Trophoblast cell (in vitro differentiated cells and primary cell): ENCODE measurements at regions not wholly inside any gene's neighbourhood (a gene's known extent, or its start where the extent isn't known, plus 50 kb on each side); places are given as distances from the start of the nearest gene placed in this dataset.

Experiments
- DNase-seq, 2 donors: peaks; one replicate each; pipeline ENCODE4 v3.0.0-alpha.2; 2016
- H2AFZ ChIP-seq: 2 replicates; pipeline ENCODE4 v1.6.1; 2013; ENCODE audit warnings: low read length, moderate library complexity, mild to moderate bottlenecking; ENCODE audit not compliant: insufficient read depth, poor library complexity
- H2AK5ac ChIP-seq: 2 replicates; pipeline ENCODE4 v1.6.1; 2013; ENCODE audit warnings: mild to moderate bottlenecking, low read length
- H2BK120ac ChIP-seq: 2 replicates; pipeline ENCODE4 v1.6.1; 2013; ENCODE audit warnings: low read length, mild to moderate bottlenecking, moderate library complexity; ENCODE audit not compliant: insufficient read depth, poor library complexity
- H2BK12ac ChIP-seq: 2 replicates; pipeline ENCODE4 v1.6.1; 2013; ENCODE audit warnings: mild to moderate bottlenecking, low read length, moderate library complexity
- H2BK5ac ChIP-seq: 2 replicates; pipeline ENCODE4 v1.6.1; 2013; ENCODE audit warnings: low read length, low read depth, moderate library complexity, mild to moderate bottlenecking; ENCODE audit not compliant: poor library complexity
- H3K14ac ChIP-seq: 2 replicates; pipeline ENCODE4 v1.6.1; 2013; ENCODE audit warnings: mild to moderate bottlenecking, low read length
- H3K18ac ChIP-seq: 2 replicates; pipeline ENCODE4 v1.6.1; 2013; ENCODE audit warnings: mild to moderate bottlenecking, low read length
- H3K23ac ChIP-seq: 2 replicates; pipeline ENCODE4 v1.6.1; 2013; ENCODE audit warnings: low read length
- H3K27ac ChIP-seq: 2 replicates; pipeline ENCODE4 v1.5.1; 2013; ENCODE audit warnings: low read depth, mild to moderate bottlenecking, inconsistent platforms, low read length, moderate library complexity
- H3K27me3 ChIP-seq: 2 replicates; pipeline ENCODE4 v1.6.1; 2013; ENCODE audit warnings: inconsistent platforms, mild to moderate bottlenecking, low read length, moderate library complexity; ENCODE audit not compliant: insufficient read depth
- H3K36me3 ChIP-seq, 2 experiments: 1 replicate in 1 of 2; 2 replicates in 1 of 2; pipeline ENCODE4 v1.6.1; 2013; ENCODE audit warnings: low read length in 2 of 2, mild to moderate bottlenecking in 2 of 2, moderate library complexity in 1 of 2; ENCODE audit not compliant: insufficient read depth in 2 of 2, control insufficient read depth in 1 of 2
- H3K4ac ChIP-seq: 2 replicates; pipeline ENCODE4 v1.6.1; 2013; ENCODE audit warnings: low read depth, mild to moderate bottlenecking, low read length, moderate library complexity
- H3K4me1 ChIP-seq, 2 experiments: 1 replicate in 1 of 2; 2 replicates in 1 of 2; pipeline ENCODE4 v1.6.1; 2013; ENCODE audit warnings: low read length in 2 of 2, mild to moderate bottlenecking in 2 of 2, moderate library complexity in 1 of 2; ENCODE audit not compliant: insufficient read depth in 2 of 2, control insufficient read depth in 1 of 2
- H3K4me2 ChIP-seq: 2 replicates; pipeline ENCODE4 v1.6.1; 2013; ENCODE audit warnings: inconsistent platforms, mild to moderate bottlenecking, low read length, moderate library complexity
- H3K4me3 ChIP-seq: 2 replicates; pipeline ENCODE4 v1.5.1; 2013; ENCODE audit warnings: mild to moderate bottlenecking, low read depth, low read length, inconsistent platforms
- H3K79me1 ChIP-seq: one replicate; pipeline ENCODE4 v1.6.1; 2013; ENCODE audit warnings: low read length
- H3K79me2 ChIP-seq: 2 replicates; pipeline ENCODE4 v1.6.1; 2013; ENCODE audit warnings: low read length, mild to moderate bottlenecking; ENCODE audit not compliant: control insufficient read depth, insufficient read depth, poor library complexity
- H3K9ac ChIP-seq: 2 replicates; pipeline ENCODE4 v1.6.1; 2013; ENCODE audit warnings: mild to moderate bottlenecking, low read length
- H3K9me3 ChIP-seq: 2 replicates; pipeline ENCODE4 v1.6.1; 2013; ENCODE audit warnings: low read depth, mild to moderate bottlenecking, control low read depth, inconsistent platforms, low read length; ENCODE audit not compliant: insufficient read depth
- H4K12ac ChIP-seq: 2 replicates; pipeline ENCODE4 v1.6.1; 2013; ENCODE audit warnings: low read depth, mild to moderate bottlenecking, low read length, moderate library complexity
- H4K8ac ChIP-seq: 2 replicates; pipeline ENCODE4 v1.6.1; 2013; ENCODE audit warnings: low read depth, mild to moderate bottlenecking, low read length, moderate library complexity
- H4K91ac ChIP-seq: one replicate; pipeline ENCODE4 v1.6.1; 2013; ENCODE audit warnings: low read depth, mild to moderate bottlenecking, low read length, moderate library complexity
- WGBS: extraction: QIAGEN DNeasy Blood & Tissue Kit; methylation state at CpG from one replicate; pipeline ENCODE4 v1.1.7; 2013; ENCODE audit warnings: missing lambda C conversion rate; ENCODE audit not compliant: insufficient read length, insufficient coverage; ENCODE audit errors: extremely low coverage; 5-methylcytosine and 5-hydroxymethylcytosine counted together

DNA sequence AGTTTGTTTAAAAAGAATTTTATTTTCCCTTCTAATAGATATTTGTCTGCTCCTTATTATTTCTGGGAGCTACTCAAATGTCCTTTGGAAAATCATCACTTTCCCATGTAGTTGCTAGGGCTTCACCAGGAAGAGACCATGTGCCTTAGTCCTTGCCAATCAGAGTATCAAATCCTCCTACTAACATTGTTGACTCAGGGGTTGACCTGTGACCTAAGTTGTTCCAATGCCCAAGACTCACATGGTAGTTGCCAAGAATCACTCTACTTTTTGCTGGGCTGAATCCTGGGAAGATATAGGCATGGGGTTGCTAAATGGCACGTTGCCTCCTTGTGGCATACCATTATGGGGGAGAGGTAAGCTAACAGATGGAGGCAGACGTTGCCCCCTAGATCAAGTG is 58.2 kb upstream of the FOXD3 start:
- Histone ChIP-seq H3K36me3 (no peaks in the 10 kb centered on the region), H3K23ac (no peak overlapping the region), H3K9me3 (no peaks in the 10 kb centered on the region), H3K79me2 (no peaks in the 10 kb centered on the region), H3K4me2 (no peak overlapping the region), H2BK12ac (no peak overlapping the region), H2AFZ (no peak overlapping the region), H2BK120ac (no peak overlapping the region), H3K27me3 (no peaks in the 10 kb centered on the region), H3K79me1 (no peaks in the 10 kb centered on the region), H4K12ac (no peak overlapping the region), H4K91ac (no peak overlapping the region), H4K8ac (no peak overlapping the region), H2BK5ac (no peak overlapping the region), H3K4ac (no peak overlapping the region), H3K27ac (no peak overlapping the region), H3K4me1 (no peaks in the 10 kb centered on the region), H3K9ac (no peak overlapping the region), H3K18ac (no peak overlapping the region), H3K14ac (no peak overlapping the region), H2AK5ac (no peak overlapping the region), H3K4me3 (no peak overlapping the region)
- WGBS: no CpG with 5 or more reads among the region's 2 CpGs
- DNase-seq: no peak

DNA sequence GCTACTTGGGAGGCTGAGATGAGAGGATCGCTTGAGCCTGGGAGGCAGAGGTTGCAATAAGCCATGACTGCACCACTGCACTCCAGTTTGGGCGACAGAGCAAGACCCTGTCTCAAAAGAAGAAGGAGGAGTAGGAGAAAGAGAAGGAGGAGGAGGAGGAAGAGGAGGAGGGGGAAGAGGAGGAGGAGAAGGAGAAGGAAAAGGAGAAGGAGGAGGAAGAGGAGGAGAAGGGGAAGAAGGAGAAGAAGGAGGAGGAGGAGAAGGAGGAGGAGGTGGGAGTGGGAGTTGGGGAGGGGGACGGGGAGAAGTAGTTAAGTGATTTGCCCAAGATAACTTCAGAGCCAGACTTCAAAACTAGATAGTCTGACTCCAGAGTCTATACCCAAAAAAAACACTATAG is 55.5 kb upstream of the FOXD3 start:
- Histone ChIP-seq H2AFZ (no peak overlapping the region), H2BK12ac (no peak overlapping the region), H2BK120ac (no peak overlapping the region), H3K4me2 (no peak overlapping the region), H3K4ac (no peak overlapping the region), H3K79me1 (no peaks in the 10 kb centered on the region), H3K79me2 (no peaks in the 10 kb centered on the region), H3K23ac (no peak overlapping the region), H3K27ac (no peak overlapping the region), H3K27me3 (no peaks in the 10 kb centered on the region), H3K4me3 (no peak overlapping the region), H3K18ac (no peak overlapping the region), H3K4me1 (no peaks in the 10 kb centered on the region), H2BK5ac (no peak overlapping the region), H3K9me3 (no peaks in the 10 kb centered on the region), H4K91ac (no peak overlapping the region), H3K9ac (no peak overlapping the region), H3K36me3 (no peaks in the 10 kb centered on the region), H4K12ac (no peak overlapping the region), H2AK5ac (no peak overlapping the region), H3K14ac (no peak overlapping the region), H4K8ac (no peak overlapping the region)
- no CpG with 5 or more reads among the region's 3 CpGs for WGBS
- DNase-seq: no peak

DNA sequence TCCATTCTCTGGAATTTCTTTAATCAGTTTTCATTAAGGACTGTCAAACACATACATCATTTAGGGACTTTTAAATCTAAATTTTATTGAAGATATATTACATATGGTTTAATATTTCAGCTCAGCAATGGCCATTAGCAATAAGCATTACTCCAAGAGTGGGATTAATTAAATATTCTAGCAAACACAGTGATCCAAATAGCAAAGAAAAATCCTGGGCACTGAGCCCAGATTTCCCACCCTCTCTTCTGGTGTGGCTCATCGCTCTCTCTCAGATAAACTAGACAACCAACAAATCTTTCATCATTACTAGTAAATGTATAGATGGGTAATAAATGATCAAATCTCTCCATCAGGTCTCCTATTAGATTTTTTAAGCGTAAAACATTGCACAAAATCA is 53.5 kb upstream of the FOXD3 start:
- no peak overlapping the region for H2BK5ac ChIP-seq
- no peak overlapping the region for H2BK12ac ChIP-seq
- no peak overlapping the region for H3K4ac ChIP-seq
- H3K4me2 ChIP-seq: no peak overlapping the region
- H4K91ac ChIP-seq: no peak overlapping the region
- no peak overlapping the region for H3K18ac ChIP-seq
- H3K79me2 ChIP-seq: no peaks in the 10 kb centered on the region
- no peak overlapping the region for H3K4me3 ChIP-seq
- no peak for DNase-seq
- H3K23ac ChIP-seq: no peak overlapping the region
- H3K27ac ChIP-seq: no peak overlapping the region
- no peak overlapping the region for H4K8ac ChIP-seq
- H3K27me3 ChIP-seq: no peaks in the 10 kb centered on the region
- no peaks in the 10 kb centered on the region for H3K9me3 ChIP-seq
- H2AFZ ChIP-seq: no peak overlapping the region
- no CpG with 5 or more reads among the region's 2 CpGs for WGBS
- H2AK5ac ChIP-seq: no peak overlapping the region
- H3K4me1 ChIP-seq: no peaks in the 10 kb centered on the region
- no peak overlapping the region for H4K12ac ChIP-seq
- H3K79me1 ChIP-seq: no peaks in the 10 kb centered on the region
- H3K36me3 ChIP-seq: no peaks in the 10 kb centered on the region
- H3K9ac ChIP-seq: no peak overlapping the region
- no peak overlapping the region for H2BK120ac ChIP-seq
- H3K14ac ChIP-seq: no peak overlapping the region

DNA sequence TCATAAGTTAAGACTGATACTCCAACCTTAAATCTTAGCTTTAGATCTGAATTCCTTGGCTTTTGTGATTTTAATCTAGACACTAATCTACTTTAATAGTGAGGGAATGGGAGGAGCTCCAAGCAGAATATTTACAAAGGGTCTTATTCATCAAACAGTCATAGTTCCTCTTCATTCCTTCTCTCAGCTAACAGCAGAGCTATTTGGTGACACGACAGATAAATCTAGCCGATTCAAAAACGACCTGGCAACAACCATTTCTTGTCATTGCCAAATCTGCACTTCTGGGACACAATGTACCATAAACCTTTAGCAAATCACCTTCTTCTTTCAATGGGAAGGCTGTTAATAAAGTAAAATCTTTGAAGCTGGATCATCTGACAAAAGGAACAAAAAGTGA is 52.8 kb upstream of the FOXD3 start:
- H3K79me1 ChIP-seq: no peaks in the 10 kb centered on the region
- H3K18ac ChIP-seq: no peak overlapping the region
- no peak overlapping the region for H3K4me3 ChIP-seq
- H2AK5ac ChIP-seq: no peak overlapping the region
- no peak overlapping the region for H3K27ac ChIP-seq
- no peak overlapping the region for H4K8ac ChIP-seq
- H4K91ac ChIP-seq: no peak overlapping the region
- no peak overlapping the region for H3K9ac ChIP-seq
- no peaks in the 10 kb centered on the region for H3K4me1 ChIP-seq
- no peak overlapping the region for H2BK120ac ChIP-seq
- no peaks in the 10 kb centered on the region for H3K36me3 ChIP-seq
- no CpG with 5 or more reads among the region's 3 CpGs for WGBS
- no peak overlapping the region for H2AFZ ChIP-seq
- no peak overlapping the region for H4K12ac ChIP-seq
- DNase-seq: no peak
- H3K9me3 ChIP-seq: no peaks in the 10 kb centered on the region
- H3K14ac ChIP-seq: no peak overlapping the region
- H2BK12ac ChIP-seq: no peak overlapping the region
- H3K4ac ChIP-seq: no peak overlapping the region
- no peaks in the 10 kb centered on the region for H3K27me3 ChIP-seq
- H2BK5ac ChIP-seq: no peak overlapping the region
- no peak overlapping the region for H3K4me2 ChIP-seq
- H3K23ac ChIP-seq: no peak overlapping the region
- no peaks in the 10 kb centered on the region for H3K79me2 ChIP-seq
